ENCODE measurements at regions not wholly inside any gene's neighbourhood (a gene's known extent, or its start where the extent isn't known, plus 50 kb on each side); places are given as distances from the start of the nearest gene placed in this dataset.

- DNase-seq (ENCODE audit: low spot score in 2 of 2) (no peak), ATAC-seq (replicated peaks; ENCODE audit: extremely low read depth, poor library complexity, severe bottlenecking) (no peak)
- Mint-ChIP-seq H3K4me1 (no peaks in the 10 kb centered on the region), H3K27me3 (peaks cover 19% of the 10 kb centered on the region), H3K4me3 (no peak overlapping the region), H3K9me3 (peaks cover 14% of the 10 kb centered on the region), H3K36me3 (ENCODE audit: insufficient read depth) (peaks cover 1% of the 10 kb centered on the region), H3K27ac (ENCODE audit: low read depth) (no peak overlapping the region)
Observed at GRCh38 chr16:13795131-13795530, 124.8 kb upstream of the ERCC4 start.

- no peaks in the 10 kb centered on the region for H3K4me1 Mint-ChIP-seq
- ATAC-seq (replicated peaks; ENCODE audit: extremely low read depth, poor library complexity, severe bottlenecking) (no peak), DNase-seq (ENCODE audit: low spot score in 2 of 2) (no peak)
- no peak overlapping the region for H3K4me3 Mint-ChIP-seq
- H3K27me3 Mint-ChIP-seq = peaks cover 10% of the 10 kb centered on the region
- no peak overlapping the region for H3K27ac Mint-ChIP-seq (ENCODE audit: low read depth)
- peaks cover 1% of the 10 kb centered on the region for H3K36me3 Mint-ChIP-seq (ENCODE audit: insufficient read depth)
- H3K9me3 Mint-ChIP-seq = peaks cover 5% of the 10 kb centered on the region
Observed at GRCh38 chr16:13797718-13798117, 122.2 kb upstream of the ERCC4 start.

DNA sequence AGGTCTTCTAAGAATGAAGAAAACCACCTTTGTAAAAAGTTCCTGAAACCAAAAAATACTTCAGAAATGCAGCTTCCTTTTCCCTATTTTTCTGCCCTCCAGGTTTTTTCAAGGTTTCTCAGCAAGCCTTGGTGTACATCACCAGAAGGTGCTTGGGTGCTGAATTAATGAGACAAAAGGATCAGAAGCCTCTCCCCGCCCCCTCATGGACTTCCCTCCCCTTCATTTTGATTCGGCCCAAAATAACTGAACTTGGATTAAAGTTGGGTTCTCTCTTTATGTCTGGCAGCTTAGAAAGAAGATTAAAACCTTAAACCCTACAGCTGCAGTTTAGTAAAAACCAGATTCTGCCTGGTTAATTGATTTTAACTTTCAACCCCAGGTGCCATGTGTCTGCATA is 121.7 kb upstream of the ERCC4 start:
- H3K4me1 Mint-ChIP-seq = no peaks in the 10 kb centered on the region
- DNase-seq (ENCODE audit: low spot score in 2 of 2) = no peak
- H3K27ac Mint-ChIP-seq (ENCODE audit: low read depth) = no peak overlapping the region
- peaks cover 10% of the 10 kb centered on the region for H3K27me3 Mint-ChIP-seq
- H3K36me3 Mint-ChIP-seq (ENCODE audit: insufficient read depth) = peaks cover 1% of the 10 kb centered on the region
- ATAC-seq (replicated peaks; ENCODE audit: extremely low read depth, poor library complexity, severe bottlenecking) = no peak
- no peak overlapping the region for H3K4me3 Mint-ChIP-seq
- H3K9me3 Mint-ChIP-seq = peaks cover 5% of the 10 kb centered on the region

GRCh38 chr16:13803974-13804373 is 116.0 kb upstream of the ERCC4 start:
- ATAC-seq (replicated peaks; ENCODE audit: extremely low read depth, poor library complexity, severe bottlenecking) (no peak), DNase-seq (ENCODE audit: low spot score in 2 of 2) (no peak)
- no peaks in the 10 kb centered on the region for H3K4me1 Mint-ChIP-seq
- H3K27ac Mint-ChIP-seq (ENCODE audit: low read depth) = no peak overlapping the region
- H3K4me3 Mint-ChIP-seq = no peak overlapping the region
- peaks cover 5% of the 10 kb centered on the region for H3K9me3 Mint-ChIP-seq
- H3K36me3 Mint-ChIP-seq (ENCODE audit: insufficient read depth) = no peaks in the 10 kb centered on the region
- H3K27me3 Mint-ChIP-seq = peaks cover 19% of the 10 kb centered on the region

GRCh38 chr16:13805951-13806350 is 114.0 kb upstream of the ERCC4 start:
- Mint-ChIP-seq H3K36me3 (ENCODE audit: insufficient read depth) (no peaks in the 10 kb centered on the region), H3K9me3 (no peaks in the 10 kb centered on the region), H3K27ac (ENCODE audit: low read depth) (no peak overlapping the region), H3K4me3 (no peak overlapping the region), H3K4me1 (no peaks in the 10 kb centered on the region), H3K27me3 (peaks cover 21% of the 10 kb centered on the region)
- no peak for ATAC-seq (replicated peaks; ENCODE audit: extremely low read depth, poor library complexity, severe bottlenecking)
- no peak for DNase-seq (ENCODE audit: low spot score in 2 of 2)

DNA sequence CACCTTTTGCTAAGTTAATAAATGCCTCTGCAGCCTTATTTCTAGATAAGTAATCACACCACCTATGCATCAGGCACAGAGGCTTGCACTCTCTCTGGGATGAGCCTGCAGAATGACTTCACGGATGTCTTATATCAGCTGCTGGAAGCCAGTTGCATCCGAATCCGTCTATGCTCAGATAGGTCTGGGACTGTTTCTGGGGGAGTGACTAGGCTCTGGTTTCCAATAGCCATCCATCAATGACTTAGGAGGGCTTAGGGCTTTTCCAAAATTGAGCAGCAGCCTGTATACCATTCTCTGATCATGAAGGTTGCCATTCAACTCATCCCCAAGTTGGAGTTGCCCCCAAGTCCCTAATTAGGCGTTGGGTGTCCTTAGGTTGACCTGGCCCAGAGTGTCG is 113.3 kb upstream of the ERCC4 start:
- DNase-seq (ENCODE audit: low spot score in 2 of 2) = no peak
- Mint-ChIP-seq H3K4me3 (no peak overlapping the region), H3K4me1 (no peaks in the 10 kb centered on the region), H3K27ac (ENCODE audit: low read depth) (no peak overlapping the region), H3K27me3 (peaks cover 21% of the 10 kb centered on the region), H3K36me3 (ENCODE audit: insufficient read depth) (no peaks in the 10 kb centered on the region), H3K9me3 (no peaks in the 10 kb centered on the region)
- no peak for ATAC-seq (replicated peaks; ENCODE audit: extremely low read depth, poor library complexity, severe bottlenecking)

DNA sequence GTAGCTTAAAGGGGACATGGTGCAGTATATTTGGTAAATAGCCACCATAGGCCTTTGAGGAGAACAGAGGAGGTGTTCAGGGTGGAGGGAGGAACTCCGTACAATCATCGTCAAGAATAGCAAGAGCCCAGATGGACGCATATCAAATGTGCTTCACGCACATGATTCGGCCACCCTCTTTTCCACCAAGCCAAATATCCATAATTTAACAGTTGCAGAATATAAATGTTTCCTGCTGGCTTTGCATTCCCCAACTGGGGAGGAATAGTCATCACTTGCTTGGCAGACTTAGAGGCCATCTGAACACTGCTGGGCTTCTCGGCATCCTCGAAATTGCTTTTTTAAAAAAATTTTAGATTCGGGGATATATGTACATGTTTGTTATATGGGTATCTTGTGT is 111.9 kb upstream of the ERCC4 start:
- DNase-seq (ENCODE audit: low spot score in 2 of 2) (no peak), ATAC-seq (replicated peaks; ENCODE audit: extremely low read depth, poor library complexity, severe bottlenecking) (no peak)
- Mint-ChIP-seq H3K4me1 (no peaks in the 10 kb centered on the region), H3K27ac (ENCODE audit: low read depth) (no peak overlapping the region), H3K36me3 (ENCODE audit: insufficient read depth) (no peaks in the 10 kb centered on the region), H3K4me3 (no peak overlapping the region), H3K27me3 (peaks cover 21% of the 10 kb centered on the region), H3K9me3 (no peaks in the 10 kb centered on the region)

GRCh38 chr16:13809765-13810164 is 110.2 kb upstream of the ERCC4 start:
- Mint-ChIP-seq H3K27ac (ENCODE audit: low read depth) (no peak overlapping the region), H3K9me3 (no peaks in the 10 kb centered on the region), H3K27me3 (peaks cover 21% of the 10 kb centered on the region), H3K36me3 (ENCODE audit: insufficient read depth) (no peaks in the 10 kb centered on the region), H3K4me1 (no peaks in the 10 kb centered on the region), H3K4me3 (no peak overlapping the region)
- DNase-seq (ENCODE audit: low spot score in 2 of 2) (no peak), ATAC-seq (replicated peaks; ENCODE audit: extremely low read depth, poor library complexity, severe bottlenecking) (no peak)

DNA sequence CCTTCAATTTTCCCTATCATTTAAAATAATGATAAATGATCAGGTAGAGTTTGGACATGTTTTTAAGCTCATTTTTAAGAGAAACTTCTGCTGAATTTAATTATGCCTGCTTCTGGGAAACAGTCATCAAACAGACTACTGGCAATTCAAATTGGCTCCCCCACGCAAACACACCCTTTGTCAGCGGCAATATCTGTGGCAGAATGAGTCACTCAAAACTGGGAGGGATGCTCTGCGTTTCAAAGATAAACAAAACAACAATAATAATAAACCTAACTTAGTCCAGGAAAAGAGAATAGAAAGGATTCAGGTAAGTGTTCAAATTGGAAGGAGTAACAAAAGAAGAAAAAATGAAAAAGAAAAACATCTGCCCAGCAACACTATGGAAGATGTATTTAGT is 108.1 kb upstream of the ERCC4 start:
- ATAC-seq (replicated peaks; ENCODE audit: extremely low read depth, poor library complexity, severe bottlenecking) (no peak), DNase-seq (ENCODE audit: low spot score in 2 of 2) (no peak)
- peaks cover 39% of the 10 kb centered on the region for H3K27me3 Mint-ChIP-seq
- no peaks in the 10 kb centered on the region for H3K4me1 Mint-ChIP-seq
- no peaks in the 10 kb centered on the region for H3K9me3 Mint-ChIP-seq
- H3K27ac Mint-ChIP-seq (ENCODE audit: low read depth) = no peak overlapping the region
- no peaks in the 10 kb centered on the region for H3K36me3 Mint-ChIP-seq (ENCODE audit: insufficient read depth)
- H3K4me3 Mint-ChIP-seq = no peak overlapping the region

DNA sequence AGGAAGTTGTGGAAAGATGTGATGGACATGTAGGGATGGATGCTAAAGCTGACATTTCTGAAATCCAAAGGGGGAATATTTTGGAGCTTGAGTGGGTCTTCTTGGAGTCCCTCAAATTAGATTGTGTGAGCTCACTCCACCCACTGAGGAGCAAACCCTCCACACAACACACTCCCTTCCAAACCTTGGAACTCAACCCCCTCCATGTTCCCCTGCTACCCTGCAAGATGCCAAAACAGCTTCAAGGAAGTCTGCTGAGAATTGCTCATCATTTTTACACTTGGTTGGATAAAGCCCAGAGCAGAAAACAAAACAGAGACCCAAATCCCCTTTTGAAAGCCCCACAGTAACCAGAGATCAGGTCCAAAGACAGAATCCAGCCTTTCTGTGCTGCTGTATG is 103.3 kb upstream of the ERCC4 start:
- H3K9me3 Mint-ChIP-seq = peaks cover 7% of the 10 kb centered on the region
- no peak for DNase-seq (ENCODE audit: low spot score in 2 of 2)
- no peaks in the 10 kb centered on the region for H3K36me3 Mint-ChIP-seq (ENCODE audit: insufficient read depth)
- ATAC-seq (replicated peaks; ENCODE audit: extremely low read depth, poor library complexity, severe bottlenecking) = no peak
- H3K4me3 Mint-ChIP-seq = no peak overlapping the region
- H3K27ac Mint-ChIP-seq (ENCODE audit: low read depth) = no peak overlapping the region
- H3K4me1 Mint-ChIP-seq = no peaks in the 10 kb centered on the region
- H3K27me3 Mint-ChIP-seq = peaks cover 25% of the 10 kb centered on the region

GRCh38 chr16:13823501-13823900 is 96.5 kb upstream of the ERCC4 start:
- H3K36me3 Mint-ChIP-seq (ENCODE audit: insufficient read depth) = no peaks in the 10 kb centered on the region
- H3K4me3 Mint-ChIP-seq = no peak overlapping the region
- H3K4me1 Mint-ChIP-seq = no peaks in the 10 kb centered on the region
- DNase-seq (ENCODE audit: low spot score in 2 of 2) (no peak), ATAC-seq (replicated peaks; ENCODE audit: extremely low read depth, poor library complexity, severe bottlenecking) (no peak)
- no peak overlapping the region for H3K27ac Mint-ChIP-seq (ENCODE audit: low read depth)
- H3K9me3 Mint-ChIP-seq = peaks cover 5% of the 10 kb centered on the region
- H3K27me3 Mint-ChIP-seq = no peaks in the 10 kb centered on the region

DNA sequence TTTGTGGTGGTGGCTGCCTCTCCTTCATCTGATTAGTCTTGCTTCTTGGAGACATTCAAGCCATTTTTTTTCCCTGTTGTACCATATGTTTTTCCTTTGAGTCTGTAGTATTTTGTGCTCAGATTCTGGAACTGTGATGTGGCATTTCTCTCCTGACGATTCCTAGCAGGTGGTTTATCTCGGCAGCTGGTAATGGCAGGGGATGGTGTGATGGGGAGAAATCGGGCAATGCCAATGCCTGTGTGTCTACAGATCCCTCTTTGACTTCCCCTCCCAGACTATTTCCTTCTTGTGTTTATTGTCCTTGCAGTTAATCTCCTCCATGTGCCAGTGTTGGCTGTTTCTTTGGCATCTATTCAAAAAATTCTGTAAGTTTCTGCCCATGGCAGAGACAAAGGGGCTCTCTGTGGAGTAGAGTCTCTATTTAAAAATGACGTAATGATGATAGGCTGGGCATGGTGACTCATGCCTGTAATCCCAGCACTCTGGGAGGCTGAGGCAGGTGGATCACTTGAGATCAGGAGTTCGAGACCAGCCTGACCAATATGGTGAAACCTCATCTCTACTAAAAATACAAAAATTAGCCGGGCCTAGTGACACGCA is 90.2 kb upstream of the ERCC4 start:
- H3K4me3 Mint-ChIP-seq = no peak overlapping the region
- H3K36me3 Mint-ChIP-seq (ENCODE audit: insufficient read depth) = no peaks in the 10 kb centered on the region
- no peak for DNase-seq (ENCODE audit: low spot score in 2 of 2)

GRCh38 chr16:13833515-13833914 is 86.4 kb upstream of the ERCC4 start:
- Mint-ChIP-seq H3K4me1 (no peaks in the 10 kb centered on the region), H3K27ac (ENCODE audit: low read depth) (no peak overlapping the region), H3K4me3 (no peak overlapping the region), H3K9me3 (no peaks in the 10 kb centered on the region), H3K36me3 (ENCODE audit: insufficient read depth) (no peaks in the 10 kb centered on the region), H3K27me3 (peaks cover 48% of the 10 kb centered on the region)
- no peak for DNase-seq (ENCODE audit: low spot score in 2 of 2)
- ATAC-seq (replicated peaks; ENCODE audit: extremely low read depth, poor library complexity, severe bottlenecking) = no peak

More for the DNA sequence above, 90.2 kb upstream of the ERCC4 start:
- no peak for ATAC-seq (replicated peaks; ENCODE audit: extremely low read depth, poor library complexity, severe bottlenecking)
- Mint-ChIP-seq H3K9me3 (no peaks in the 10 kb centered on the region), H3K4me1 (no peaks in the 10 kb centered on the region), H3K27me3 (peaks cover 34% of the 10 kb centered on the region), H3K27ac (ENCODE audit: low read depth) (no peak overlapping the region)

GRCh38 chr16:13835387-13835786 is 84.6 kb upstream of the ERCC4 start:
- Mint-ChIP-seq H3K9me3 (peaks cover 5% of the 10 kb centered on the region), H3K4me3 (no peak overlapping the region), H3K4me1 (no peaks in the 10 kb centered on the region), H3K27ac (ENCODE audit: low read depth) (no peak overlapping the region), H3K27me3 (peaks cover 48% of the 10 kb centered on the region), H3K36me3 (ENCODE audit: insufficient read depth) (no peaks in the 10 kb centered on the region)
- ATAC-seq (replicated peaks; ENCODE audit: extremely low read depth, poor library complexity, severe bottlenecking) (no peak), DNase-seq (ENCODE audit: low spot score in 2 of 2) (no peak)
